HPDE6-E6E7 (cell line): ENCODE measurements at regions not wholly inside any gene's neighbourhood (a gene's known extent, or its start where the extent isn't known, plus 50 kb on each side); places are given as distances from the start of the nearest gene placed in this dataset.

ENCODE experiments used
- DNase-seq: peaks from one replicate; pipeline ENCODE4 v3.0.0; 2011; ENCODE audit warnings: missing footprints; ENCODE audit errors: extremely low spot score

- no peak for DNase-seq
These were observed 259.6 kb downstream of the XXYLT1 start for GRCh38 chr3:195011231-195011834.

DNA sequence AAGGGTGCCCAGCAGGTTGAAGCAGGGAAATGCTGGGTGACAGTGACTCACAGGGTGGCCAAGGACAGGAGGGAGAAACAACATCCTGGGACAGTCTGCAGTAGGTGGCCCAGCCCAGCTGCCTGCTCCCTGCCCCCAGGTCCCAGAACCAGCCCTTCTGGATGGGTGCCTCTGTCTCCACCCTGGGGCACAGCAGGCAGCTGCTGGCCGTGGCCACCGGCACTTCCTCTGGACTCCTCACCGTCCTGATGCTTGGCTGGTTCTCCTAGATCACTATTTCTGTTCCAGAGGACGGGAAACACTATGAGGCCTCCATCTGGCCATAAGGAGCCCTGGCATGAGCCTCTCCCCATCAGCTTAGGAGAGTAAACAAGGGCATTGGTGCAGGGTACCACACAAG lies 258.9 kb downstream of the XXYLT1 start:
- no peak for DNase-seq

DNA sequence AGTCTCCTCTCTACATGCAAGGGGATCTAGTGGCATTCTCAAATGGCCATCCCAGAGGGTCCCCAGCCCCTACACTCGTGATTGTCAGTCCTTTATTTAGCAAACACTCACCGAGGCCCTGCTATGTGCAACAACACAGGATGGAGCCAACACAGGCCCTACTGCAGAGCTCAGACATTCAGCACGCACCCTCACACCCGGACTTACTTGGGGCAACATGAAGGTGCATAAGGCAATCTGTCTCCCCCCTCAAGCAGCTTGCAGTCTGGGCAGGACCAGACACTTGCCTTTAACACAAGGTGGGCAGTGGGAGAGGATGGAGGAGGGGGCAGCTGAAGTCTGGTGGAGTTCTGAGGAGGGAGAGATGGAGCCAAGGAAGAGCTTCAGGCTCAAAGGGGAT lies 258.4 kb downstream of the XXYLT1 start:
- no peak for DNase-seq

DNA sequence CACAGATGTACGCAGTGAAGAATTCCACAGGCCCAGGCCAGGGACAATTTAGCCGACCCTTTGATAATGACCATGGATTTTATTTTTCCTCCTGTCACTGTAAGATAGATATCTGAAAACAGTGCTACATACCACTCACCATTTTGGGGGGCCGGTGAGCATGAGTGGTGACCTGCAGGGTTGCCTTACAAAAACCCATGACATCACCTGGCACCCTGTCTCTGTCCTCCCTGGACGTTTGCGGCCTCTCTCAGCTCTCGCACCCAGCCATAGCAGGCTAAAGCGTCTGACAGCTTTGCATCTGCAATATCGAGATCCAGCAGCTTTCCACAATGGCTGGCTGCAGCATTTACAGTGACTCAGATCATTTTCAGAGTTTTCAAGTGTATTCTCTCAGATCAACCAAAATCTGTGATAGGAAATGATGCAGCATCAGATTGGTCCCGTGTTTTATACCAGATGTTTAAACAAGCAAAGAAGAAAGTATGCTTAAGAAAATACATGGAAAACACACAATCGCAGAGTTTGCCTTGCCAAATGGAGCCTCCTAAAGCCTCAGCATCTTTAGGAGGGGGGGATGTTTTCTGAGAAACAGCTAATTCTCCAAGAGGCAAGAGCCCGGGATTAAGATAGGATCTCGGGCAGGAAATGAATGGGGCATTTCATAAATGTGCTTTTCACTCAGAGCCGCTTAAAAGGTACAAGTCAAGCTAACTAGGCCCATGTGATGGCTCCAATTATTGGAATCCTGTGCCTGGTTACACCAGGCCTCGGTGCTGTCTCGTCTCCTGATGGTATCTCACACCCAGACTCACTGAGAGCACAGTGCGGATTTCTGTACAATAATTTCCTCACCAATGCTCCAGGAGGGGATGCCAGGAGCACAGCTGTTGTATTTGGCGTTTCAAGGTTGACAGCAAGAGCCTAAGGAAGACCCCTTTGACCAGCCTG lies 257.3 kb downstream of the XXYLT1 start:
- no peak for DNase-seq

DNA sequence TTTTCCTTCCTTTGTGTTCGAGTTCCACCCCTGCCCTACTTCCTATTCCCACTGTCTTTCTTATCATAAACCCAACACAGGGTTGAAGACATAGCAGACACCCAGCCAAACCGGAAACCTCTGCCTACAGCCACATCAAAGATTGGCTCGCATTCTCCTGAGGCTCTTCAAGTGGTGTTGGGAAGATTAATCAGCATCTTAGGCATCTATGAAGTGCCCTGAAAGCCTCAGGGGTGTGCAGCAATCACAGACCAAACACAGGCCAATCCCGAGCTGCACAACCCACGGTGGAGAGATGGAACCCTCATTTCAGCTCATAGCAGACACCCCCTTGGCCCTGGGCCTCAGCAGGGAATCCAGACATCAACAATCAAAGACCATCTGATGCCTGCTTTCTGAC lies 255.9 kb downstream of the XXYLT1 start:
- DNase-seq, result no peak

- DNase-seq, result no peak
These were observed 253.8 kb downstream of the XXYLT1 start for GRCh38 chr3:195017151-195017550.
